Endothelial cell of umbilical vein (primary cell): ENCODE measurements at regions not wholly inside any gene's neighbourhood (a gene's known extent, or its start where the extent isn't known, plus 50 kb on each side); places are given as distances from the start of the nearest gene placed in this dataset.

ENCODE experiments used
- BruUV-seq: library from RNA; stranded (reverse); fragments of 400-500 nt; replicated peaks from 2 replicates; lab custom pipeline; 2021; lab: Mats Ljungman, UMichigan
- CTCF ChIA-PET: fragments of 300-600, 350-600 bp; sonication (Branson Sonifier 250); formaldehyde crosslinking; loops from one replicate; lab custom pipeline; 2021; ENCODE audit warnings: antibody characterized with exemption, inconsistent platforms; lab: Charles Lee
- POLR2A ChIA-PET: fragments of 300-600, 350-600 bp; sonication (Branson Sonifier 250); formaldehyde crosslinking; loops from one replicate; lab custom pipeline; 2021; ENCODE audit warnings: antibody characterized with exemption, inconsistent platforms; lab: Charles Lee
- DNase-seq: peaks from one replicate; pipeline ENCODE4 v3.0.0-alpha.2; 2011; ENCODE audit warnings: low read depth, low spot score
- FAIRE-seq: peaks from 2 replicates; lab custom pipeline; 2011; peaks lifted over from hg19 to GRCh38; lab: Jason Lieb, UNC
- H2AFZ ChIP-seq: 2 replicates; pipeline ENCODE4 v1.6.0; 2012; ENCODE audit warnings: low read depth, low read length, control low read depth, inconsistent platforms
- H3K27ac ChIP-seq: 2 replicates; pipeline ENCODE4 v1.5.1; 2011; ENCODE audit warnings: low read depth, mild to moderate bottlenecking, control low read depth, low read length, moderate library complexity; ENCODE audit not compliant: insufficient read depth
- H3K27me3 ChIP-seq, 2 experiments: 2 replicates each; pipeline versions ENCODE4 v1.6.0 to v1.6.1; 2011; ENCODE audit warnings: low read length in 2 of 2, mixed read lengths in 1 of 2; ENCODE audit not compliant: control insufficient read depth in 2 of 2, insufficient read depth in 2 of 2
- H3K36me3 ChIP-seq, 2 experiments: 2 replicates in 1 of 2; 3 replicates in 1 of 2; pipeline ENCODE4 v1.5.1; 2011; ENCODE audit warnings: low read length in 2 of 2, mild to moderate bottlenecking in 1 of 2, moderate library complexity in 1 of 2; ENCODE audit not compliant: control insufficient read depth in 2 of 2, insufficient read depth in 2 of 2; ENCODE audit errors: extremely low read depth in 1 of 2
- H3K4me1 ChIP-seq: 3 replicates; pipeline ENCODE4 v1.5.1; 2011; ENCODE audit warnings: mild to moderate bottlenecking, low read length; ENCODE audit not compliant: control insufficient read depth, insufficient read depth; ENCODE audit errors: extremely low read depth
- H3K4me2 ChIP-seq: 2 replicates; pipeline ENCODE4 v1.6.1; 2011; ENCODE audit warnings: low read length, control low read depth, mixed read lengths; ENCODE audit not compliant: insufficient read depth
- H3K4me3 ChIP-seq, 3 experiments: fragments of 200-600 bp in 1 of 3; sonication (generic), shearing (Covaris generic) in 1 of 3; replicated peaks in 1 of 3; 2 replicates each; pipeline ENCODE4 v1.5.1; 2011 to 2016; ENCODE audit warnings: control low read depth in 3 of 3, low read length in 3 of 3, mild to moderate bottlenecking in 2 of 3, inconsistent platforms in 1 of 3, low read depth in 1 of 3, moderate library complexity in 1 of 3; ENCODE audit not compliant: insufficient read depth in 1 of 3
- H3K79me2 ChIP-seq: 2 replicates; pipeline ENCODE4 v1.6.0; 2012; ENCODE audit warnings: low read length, inconsistent platforms; ENCODE audit not compliant: control insufficient read depth, insufficient read depth
- H3K9ac ChIP-seq: replicated peaks from 2 replicates; pipeline ENCODE3; 2011; ENCODE audit warnings: low read length, control low read depth; ENCODE audit not compliant: insufficient read depth; ENCODE audit errors: extremely low read depth
- H3K9me1 ChIP-seq: replicated peaks from 3 replicates; pipeline ENCODE4 v1.6.0; 2011; ENCODE audit warnings: mild to moderate bottlenecking, low read length; ENCODE audit not compliant: control insufficient read depth, insufficient read depth; ENCODE audit errors: extremely low read depth
- H3K9me3 ChIP-seq: replicated peaks from 2 replicates; pipeline ENCODE4 v1.5.1; 2012; ENCODE audit warnings: low read length, inconsistent platforms; ENCODE audit not compliant: control insufficient read depth, insufficient read depth
- H4K20me1 ChIP-seq: replicated peaks from 2 replicates; pipeline ENCODE3; 2011; ENCODE audit warnings: mild to moderate bottlenecking, low read length; ENCODE audit not compliant: control insufficient read depth, insufficient read depth; ENCODE audit errors: extremely low read depth
- CTCF ChIP-seq, 2 donors: IDR thresholded peaks; 1 replicate in 1 of 2; 2 replicates in 1 of 2; pipeline ENCODE4 v1.5.1; 2011; ENCODE audit warnings: low read length in 2 of 2, mild to moderate bottlenecking in 2 of 2, moderate library complexity in 2 of 2, control low read depth in 1 of 2, inconsistent platforms in 1 of 2, low read depth in 1 of 2; ENCODE audit not compliant: insufficient read depth in 1 of 2; ENCODE audit errors: extremely low read depth in 1 of 2
- JUN ChIP-seq: IDR thresholded peaks from 2 replicates; pipeline ENCODE4 v1.6.1; 2011; ENCODE audit warnings: borderline replicate concordance, low read depth; ENCODE audit not compliant: insufficient read length, insufficient read depth
- MAX ChIP-seq: IDR thresholded peaks from 2 replicates; pipeline ENCODE4 v1.6.1; 2011; ENCODE audit not compliant: insufficient read depth, insufficient read length
- MYC ChIP-seq: IDR thresholded peaks from one replicate; pipeline ENCODE4 v1.6.1; 2011; ENCODE audit warnings: mild to moderate bottlenecking, low read depth, low read length
- POLR2A ChIP-seq: IDR thresholded peaks from 2 replicates; pipeline ENCODE4 v1.6.1; 2012; ENCODE audit warnings: low read depth, mild to moderate bottlenecking, control low read depth, low read length
- POLR2AphosphoS5 ChIP-seq: IDR thresholded peaks from 2 replicates; pipeline ENCODE4 v1.6.1; 2012; ENCODE audit warnings: low read depth, mild to moderate bottlenecking, control low read depth, low read length, moderate library complexity; ENCODE audit not compliant: insufficient read depth
- dilution Hi-C: fragments of 300-500 bp; cut with MboI; formaldehyde crosslinking; loops from one replicate; pipeline ENCODE4 v1.15.0; 2019; ENCODE audit warnings: low sequenced_read_pairs; ENCODE audit not compliant: extremely low pct_ligation_motif_present
- intact Hi-C: fragments of 100-400 bp; cut with micrococcal nuclease; formaldehyde crosslinking; loops from one replicate; pipeline ENCODE4 v1.10.0; 2022

- POLR2A ChIA-PET: no interaction called here
- dilution Hi-C loops: no loop called here
- no peak for DNase-seq
Observed at GRCh38 chr10:109412353-109412752, 511.0 kb downstream of the XPNPEP1 start.

More at GRCh38 chr10:109412353-109412752, 511.0 kb downstream of the XPNPEP1 start:
- FAIRE-seq: no peak
- no peaks in the 10 kb centered on the region for H4K20me1 ChIP-seq
- no peaks in the 10 kb centered on the region for H3K36me3 ChIP-seq
- H3K27ac ChIP-seq: no peak overlapping the region
- peaks cover 2% of the 10 kb centered on the region for H3K9me3 ChIP-seq
- H3K4me2 ChIP-seq: no peak overlapping the region
- no peaks in the 10 kb centered on the region for H3K79me2 ChIP-seq
- CTCF ChIA-PET: no interaction called here
- H3K9ac ChIP-seq: no peak overlapping the region
- BruUV-seq: no TSS peak
- no peak overlapping the region for H3K4me3 ChIP-seq
- no peaks in the 10 kb centered on the region for H3K9me1 ChIP-seq
- H2AFZ ChIP-seq: no peak overlapping the region
- no peak for TF ChIP-seq POLR2AphosphoS5
- no peak for TF ChIP-seq MAX
- TF ChIP-seq MYC: no peak
- TF ChIP-seq CTCF (IDR thresholded peaks at IDR 0.05; ENCODE audit: extremely low read depth in 1 of 2, insufficient read depth in 1 of 2, low read depth in 1 of 2, low read length in 2 of 2): no peak
- no peak for TF ChIP-seq JUN
- TF ChIP-seq POLR2A: no peak
- intact Hi-C loops: no loop called here
- no peaks in the 10 kb centered on the region for H3K4me1 ChIP-seq
- H3K27me3 ChIP-seq: no peaks in the 10 kb centered on the region
